ACC112 (cell line): ENCODE measurements at regions not wholly inside any gene's neighbourhood (a gene's known extent, or its start where the extent isn't known, plus 50 kb on each side); places are given as distances from the start of the nearest gene placed in this dataset.

Experiments used
- H2AFZ ChIP-seq: fragments of 200-600 bp; sonication (generic); one replicate; pipeline ENCODE4 v1.6.0; 2017; ENCODE audit warnings: antibody characterized with exemption, low read length; ENCODE audit not compliant: unreplicated experiment
- H3K27ac ChIP-seq: fragments of 200-600 bp; sonication (generic); 2 replicates; pipeline ENCODE4 v1.5.1; 2014; ENCODE audit warnings: low read depth, mild to moderate bottlenecking, antibody characterized with exemption, low read length, moderate library complexity
- H3K27me3 ChIP-seq: fragments of 200-600 bp; sonication (generic); 2 replicates; pipeline ENCODE4 v1.6.1; 2014; ENCODE audit warnings: mild to moderate bottlenecking, antibody characterized with exemption, low read length, moderate library complexity, mixed read lengths; ENCODE audit not compliant: insufficient read depth
- H3K36me3 ChIP-seq: fragments of 200-600 bp; sonication (generic); 2 replicates; pipeline ENCODE4 v1.6.1; 2016; ENCODE audit warnings: mild to moderate bottlenecking, antibody characterized with exemption, low read length, moderate library complexity, mixed read lengths; ENCODE audit not compliant: insufficient read depth
- H3K4me1 ChIP-seq: fragments of 200-600 bp; sonication (generic); one replicate; pipeline ENCODE4 v1.6.1; 2016; ENCODE audit warnings: low read length, mixed read lengths; ENCODE audit not compliant: insufficient read depth, unreplicated experiment, control insufficient read depth
- H3K4me3 ChIP-seq: fragments of 200-600 bp; sonication (generic); 2 replicates; pipeline ENCODE4 v1.5.1; 2014; ENCODE audit warnings: mild to moderate bottlenecking, low read depth, low read length
- H3K79me2 ChIP-seq: fragments of 200-600 bp; sonication (generic); one replicate; pipeline ENCODE4 v1.6.0; 2016; ENCODE audit warnings: low read length; ENCODE audit not compliant: control insufficient read depth, unreplicated experiment, insufficient read depth

DNA sequence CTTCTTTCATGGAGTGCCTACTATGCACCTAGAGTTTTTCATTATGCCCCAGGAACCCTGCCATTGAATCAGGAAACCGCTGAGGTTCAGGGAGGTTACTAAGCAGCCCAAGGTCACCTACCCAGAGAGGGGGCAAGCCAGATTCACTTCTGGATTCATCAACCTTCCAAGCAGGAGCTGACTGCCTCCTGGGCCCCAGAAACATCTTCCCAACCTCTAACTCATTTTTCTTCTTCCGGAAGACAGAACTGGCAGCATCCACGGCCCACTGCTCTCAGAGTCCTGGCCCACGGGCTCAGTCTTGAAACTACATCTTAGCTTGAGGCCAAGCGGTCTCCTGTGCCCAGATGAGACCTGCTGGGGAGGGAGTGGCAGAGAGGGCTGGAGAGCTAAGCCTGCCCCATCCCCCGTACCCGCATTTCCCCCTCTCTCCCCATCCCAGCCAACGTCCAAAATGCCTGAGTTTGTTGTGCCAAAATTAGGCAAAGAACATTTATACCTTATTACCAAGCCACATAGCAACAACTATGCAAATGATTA is 281.0 kb downstream of the CDC5L start:
- Histone ChIP-seq H3K79me2 (no peaks in the 10 kb centered on the region), H3K27ac (no peak overlapping the region), H3K4me3 (no peak overlapping the region), H3K36me3 (no peaks in the 10 kb centered on the region), H2AFZ (no peak overlapping the region), H3K4me1 (peaks cover 12% of the 10 kb centered on the region), H3K27me3 (peaks cover 1% of the 10 kb centered on the region; the same call in 1 of the 2 replicates)

DNA sequence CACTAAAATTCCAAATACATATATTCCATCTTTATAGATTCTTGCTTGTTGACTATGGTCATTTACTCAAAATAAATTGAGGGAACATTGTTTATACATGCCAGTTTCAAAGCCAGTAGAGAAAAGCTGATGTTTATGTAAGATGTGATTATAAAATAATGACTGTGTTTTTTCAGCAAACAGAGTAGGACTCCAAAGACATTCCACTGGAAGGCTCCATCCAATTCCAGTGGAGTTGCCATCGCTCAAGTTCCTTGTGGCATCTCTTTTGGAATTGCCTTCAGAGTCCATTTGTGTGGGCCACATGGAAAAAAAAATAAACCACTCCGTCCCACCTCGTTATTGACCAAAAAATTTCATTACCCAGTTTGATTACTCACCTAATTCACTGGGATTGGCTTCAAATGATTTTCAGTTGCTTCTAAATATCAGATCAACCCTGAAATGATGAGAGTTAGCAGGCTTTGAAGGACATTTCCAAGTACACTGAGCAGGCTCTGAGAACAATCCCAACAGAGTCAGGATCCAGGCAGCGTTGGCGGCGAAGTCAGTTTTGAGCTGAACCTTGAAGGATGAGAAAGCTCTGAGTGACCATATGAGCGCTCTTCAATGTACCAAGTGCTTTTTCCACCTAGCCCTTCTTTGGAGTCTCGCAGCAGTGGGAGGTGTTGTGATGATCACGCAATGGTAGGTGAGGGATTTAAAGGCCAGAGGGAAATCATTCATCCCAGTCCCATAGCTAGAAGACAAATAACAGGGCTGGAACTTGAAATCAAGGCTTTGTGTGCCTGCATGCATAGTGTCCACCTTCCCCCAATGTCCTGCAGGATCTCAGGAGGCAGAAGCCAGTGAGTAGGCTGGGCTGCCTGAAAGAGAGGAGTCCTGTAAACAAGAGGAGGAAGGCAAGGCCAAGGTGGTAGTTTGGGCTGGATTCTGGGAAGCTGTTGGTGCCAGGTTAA is 281.7 kb downstream of the CDC5L start:
- H3K79me2 ChIP-seq, result no peaks in the 10 kb centered on the region
- H3K36me3 ChIP-seq, result no peaks in the 10 kb centered on the region
- H3K4me1 ChIP-seq, result peaks cover 12% of the 10 kb centered on the region
- H3K27ac ChIP-seq, result no peak overlapping the region
- no peak overlapping the region for H2AFZ ChIP-seq
- no peak overlapping the region for H3K4me3 ChIP-seq
- H3K27me3 ChIP-seq, result peaks cover 7% of the 10 kb centered on the region; the same call in 1 of the 2 replicates

DNA sequence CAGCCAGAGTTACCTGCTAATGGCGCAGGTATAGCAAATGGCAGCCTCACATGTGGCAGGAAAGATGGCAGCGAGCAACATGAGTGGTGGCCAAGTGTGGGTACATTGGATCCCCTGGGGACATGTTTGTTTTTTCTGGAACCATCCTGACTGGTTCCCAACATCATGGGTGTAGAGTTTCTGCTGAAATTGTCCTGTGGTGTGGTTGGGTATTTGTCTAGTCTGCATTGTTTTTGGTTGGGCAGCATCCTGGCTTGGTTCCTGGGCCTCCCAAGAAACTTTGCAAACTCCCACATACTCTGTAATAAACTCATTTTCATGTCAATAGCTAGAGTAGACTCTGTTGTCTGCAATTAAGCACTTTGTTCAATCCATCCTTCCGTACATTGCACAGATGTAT is 282.6 kb downstream of the CDC5L start:
- Histone ChIP-seq H2AFZ (no peak overlapping the region), H3K27me3 (peaks cover 7% of the 10 kb centered on the region; the same call in 1 of the 2 replicates), H3K27ac (no peak overlapping the region), H3K36me3 (no peaks in the 10 kb centered on the region), H3K4me1 (peaks cover 12% of the 10 kb centered on the region), H3K4me3 (no peak overlapping the region), H3K79me2 (no peaks in the 10 kb centered on the region)

DNA sequence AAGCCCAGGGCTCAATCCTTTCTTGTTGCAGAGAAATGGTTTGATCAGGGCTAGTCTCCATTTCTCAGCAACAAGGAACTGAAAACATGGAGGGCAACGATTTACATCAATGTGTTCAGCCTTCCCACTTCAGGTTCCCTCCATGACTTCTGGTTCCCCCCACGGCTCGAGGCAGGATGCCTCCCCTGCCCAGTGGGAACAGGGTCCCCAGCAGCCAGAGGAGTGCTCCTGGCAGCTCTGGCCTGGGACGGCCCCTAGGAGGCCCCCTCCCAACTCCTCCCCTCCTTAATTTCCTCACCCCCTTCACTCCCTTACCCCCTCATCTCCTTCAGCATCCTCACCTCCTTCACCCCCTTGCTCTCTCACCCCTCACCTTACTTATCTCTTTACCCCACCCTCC is 283.8 kb downstream of the CDC5L start:
- H3K79me2 ChIP-seq, result no peaks in the 10 kb centered on the region
- no peak overlapping the region for H3K27ac ChIP-seq
- H3K4me1 ChIP-seq, result peaks cover 12% of the 10 kb centered on the region
- no peak overlapping the region for H3K4me3 ChIP-seq
- peaks cover 7% of the 10 kb centered on the region; the same call in 1 of the 2 replicates for H3K27me3 ChIP-seq
- H2AFZ ChIP-seq, result no peak overlapping the region
- no peaks in the 10 kb centered on the region for H3K36me3 ChIP-seq

DNA sequence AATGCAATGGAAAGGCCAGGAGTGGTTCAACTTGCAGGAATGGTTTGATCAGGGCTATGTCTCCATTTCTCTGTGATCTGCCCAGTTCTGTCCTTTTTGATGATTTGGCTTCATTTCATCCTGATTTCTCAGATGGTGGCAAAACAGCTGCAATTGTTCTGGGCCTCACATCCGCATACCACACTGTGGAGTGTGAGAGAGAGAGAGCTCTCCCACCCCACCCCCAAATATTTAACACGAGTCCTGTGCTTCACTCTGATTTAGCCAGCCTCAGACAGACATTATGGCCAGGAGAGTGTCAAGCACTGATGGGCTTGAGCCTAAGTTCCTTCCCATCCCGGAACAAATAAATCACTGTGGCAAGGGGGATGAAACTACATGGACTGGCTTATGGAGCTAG is 284.6 kb downstream of the CDC5L start:
- H3K27ac ChIP-seq, result no peak overlapping the region
- peaks cover 6% of the 10 kb centered on the region for H3K4me1 ChIP-seq

DNA sequence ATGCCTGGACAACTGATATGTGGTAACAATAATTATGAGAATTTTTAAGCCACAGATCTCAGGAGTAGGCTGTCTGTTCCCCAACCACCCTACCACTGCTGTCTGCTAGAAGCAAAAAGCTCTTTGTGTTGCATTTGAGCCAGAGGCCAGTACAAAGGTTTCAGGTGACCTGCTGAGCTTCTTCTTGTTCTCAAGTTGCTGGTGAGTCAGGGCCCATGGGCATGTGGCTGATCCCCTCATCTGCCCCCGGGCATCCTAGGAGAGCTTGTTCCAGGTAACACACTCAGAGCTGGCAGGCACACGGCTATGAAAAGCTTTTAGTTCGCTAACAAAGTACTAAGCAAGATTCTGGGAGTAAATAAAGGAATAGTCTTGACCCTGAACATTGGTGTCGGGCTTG is 285.3 kb downstream of the CDC5L start:
- peaks cover 7% of the 10 kb centered on the region; the same call in 1 of the 2 replicates for H3K27me3 ChIP-seq
- H2AFZ ChIP-seq, result no peak overlapping the region
- no peaks in the 10 kb centered on the region for H3K4me1 ChIP-seq
- H3K27ac ChIP-seq, result no peak overlapping the region
- H3K4me3 ChIP-seq, result no peak overlapping the region
- H3K79me2 ChIP-seq, result no peaks in the 10 kb centered on the region
- no peaks in the 10 kb centered on the region for H3K36me3 ChIP-seq

More for the DNA sequence above, 284.6 kb downstream of the CDC5L start:
- Histone ChIP-seq H3K36me3 (no peaks in the 10 kb centered on the region), H3K79me2 (no peaks in the 10 kb centered on the region), H3K27me3 (peaks cover 7% of the 10 kb centered on the region; the same call in 1 of the 2 replicates), H3K4me3 (no peak overlapping the region), H2AFZ (no peak overlapping the region)

DNA sequence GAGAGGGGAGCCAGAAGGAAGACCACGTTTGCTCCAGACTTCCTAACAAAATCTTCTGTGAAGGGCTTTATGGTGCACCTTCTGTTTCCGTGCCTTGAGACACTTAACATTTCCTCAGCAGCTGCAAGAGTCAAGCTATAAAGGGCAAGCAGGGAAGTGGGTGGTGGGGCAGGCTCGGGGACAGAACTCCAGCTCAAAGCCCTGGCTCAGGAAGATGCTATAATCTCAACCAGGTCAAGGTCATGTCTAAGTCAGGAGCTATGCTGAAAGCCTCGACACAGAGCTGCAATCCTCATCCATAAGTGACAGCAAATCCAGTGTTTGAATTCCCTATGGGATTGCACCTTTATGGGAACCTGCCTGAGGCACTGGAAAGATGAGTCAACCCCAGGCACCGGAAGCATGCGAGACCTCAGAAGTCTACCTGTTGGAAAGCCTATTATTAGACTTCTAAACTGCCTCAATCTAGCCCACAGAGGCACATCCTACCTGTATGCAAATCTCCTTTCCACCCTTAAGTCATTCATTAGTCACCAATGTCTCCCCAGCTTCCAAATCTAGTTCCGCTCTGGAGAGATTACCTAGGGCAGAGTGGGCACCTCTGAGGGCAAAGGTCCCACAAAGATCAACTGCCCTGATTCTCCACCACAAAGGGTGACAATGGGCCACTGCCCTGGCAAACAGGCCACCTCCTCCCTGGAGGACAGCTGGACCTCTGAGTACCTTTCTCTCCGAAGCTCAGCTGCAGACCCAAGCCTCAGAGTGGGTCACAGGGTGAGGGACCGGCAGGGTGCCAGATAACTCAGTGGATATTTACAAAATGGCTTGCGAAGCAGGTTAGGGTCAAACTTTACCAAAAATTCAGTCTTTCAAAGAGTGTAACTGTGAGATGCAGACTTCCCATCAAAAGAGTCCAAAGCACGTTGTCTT is 287.0 kb downstream of the CDC5L start:
- Histone ChIP-seq H3K79me2 (no peaks in the 10 kb centered on the region), H2AFZ (no peak overlapping the region), H3K4me1 (no peaks in the 10 kb centered on the region), H3K36me3 (no peaks in the 10 kb centered on the region), H3K4me3 (no peak overlapping the region), H3K27ac (no peak overlapping the region), H3K27me3 (peaks cover 7% of the 10 kb centered on the region; the same call in 1 of the 2 replicates)

DNA sequence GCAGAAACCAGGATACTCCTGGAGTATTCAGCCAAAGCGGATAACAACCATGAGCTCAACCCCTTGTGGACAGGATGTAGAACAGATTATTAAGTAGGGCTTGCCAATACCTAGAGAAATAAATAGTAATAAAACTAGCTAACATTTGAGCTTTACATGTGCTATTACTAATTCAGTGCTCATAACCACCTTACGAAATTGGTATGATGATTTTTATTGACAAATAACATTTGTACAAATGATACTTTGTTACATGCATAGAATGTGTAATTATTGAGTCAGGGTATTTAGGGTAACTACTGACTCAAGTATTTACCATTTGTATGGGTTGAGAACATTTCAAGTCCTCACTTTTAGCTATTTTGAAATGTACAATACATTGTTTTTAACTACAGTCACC is 287.9 kb downstream of the CDC5L start:
- Histone ChIP-seq H3K27me3 (peaks cover 7% of the 10 kb centered on the region; the same call in 1 of the 2 replicates), H3K79me2 (no peaks in the 10 kb centered on the region), H3K4me3 (no peak overlapping the region), H3K27ac (no peak overlapping the region), H3K4me1 (no peaks in the 10 kb centered on the region), H2AFZ (no peak overlapping the region), H3K36me3 (no peaks in the 10 kb centered on the region)

DNA sequence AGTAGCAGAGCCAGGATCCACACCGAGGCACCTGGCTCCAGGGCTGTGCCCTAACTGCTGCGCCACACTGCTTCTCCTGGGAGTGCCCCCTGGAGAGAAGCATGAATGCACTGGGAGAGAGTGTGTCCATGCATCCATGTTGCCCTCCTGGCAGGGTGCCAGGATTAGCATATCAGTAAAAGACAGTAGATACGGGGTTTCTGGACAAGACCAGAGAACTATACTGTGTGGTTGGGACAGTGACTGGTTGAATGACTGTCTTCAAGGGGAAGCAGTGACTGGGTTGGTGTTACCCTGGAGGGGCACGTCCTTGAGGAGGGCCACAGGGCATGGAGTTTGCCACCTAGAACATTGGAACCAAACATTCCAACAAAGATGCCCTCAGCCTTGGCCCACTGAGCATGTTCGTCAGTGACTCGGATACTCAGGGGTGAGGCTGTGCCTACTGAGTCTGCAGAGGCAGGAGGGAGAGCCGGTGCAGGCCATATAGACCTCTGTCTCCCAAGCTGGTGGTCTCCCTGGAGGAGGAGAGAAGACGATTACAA is 288.8 kb downstream of the CDC5L start:
- H3K27ac ChIP-seq, result no peak overlapping the region
- no peaks in the 10 kb centered on the region for H3K4me1 ChIP-seq
- peaks cover 7% of the 10 kb centered on the region; the same call in 1 of the 2 replicates for H3K27me3 ChIP-seq
- H3K36me3 ChIP-seq, result no peaks in the 10 kb centered on the region
- no peak overlapping the region for H2AFZ ChIP-seq
- no peak overlapping the region for H3K4me3 ChIP-seq
- H3K79me2 ChIP-seq, result no peaks in the 10 kb centered on the region

DNA sequence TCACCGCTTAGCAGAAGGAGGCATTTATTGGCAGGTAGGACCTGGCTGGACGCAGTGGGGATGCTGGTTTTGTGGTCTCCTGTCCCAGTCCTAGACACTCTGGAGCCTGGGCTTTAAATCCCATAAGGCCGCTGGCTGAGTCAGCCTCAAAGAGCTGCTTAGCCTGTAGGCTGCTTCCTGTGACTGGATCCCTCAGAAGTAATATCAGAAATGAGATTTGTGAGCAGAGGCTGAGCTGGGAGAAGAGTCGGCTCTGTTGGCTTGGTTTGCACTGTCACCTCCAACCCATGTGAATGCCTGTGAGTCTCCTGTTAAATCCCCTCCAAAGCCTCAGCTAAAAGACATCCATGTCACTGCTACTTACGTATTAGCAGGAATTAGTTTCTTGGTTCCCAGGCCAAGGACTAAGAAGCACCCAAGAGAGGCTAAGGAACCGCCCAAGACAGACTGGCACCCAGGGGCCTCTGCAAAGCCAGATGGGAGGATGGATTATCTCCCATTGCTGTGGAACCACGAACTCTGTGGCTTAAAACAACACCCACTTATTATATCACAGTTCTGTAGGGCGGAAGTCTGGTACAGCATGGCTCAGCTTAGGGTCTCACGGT is 289.4 kb downstream of the CDC5L start:
- no peak overlapping the region for H2AFZ ChIP-seq
- peaks cover 5% of the 10 kb centered on the region for H3K4me1 ChIP-seq
- H3K4me3 ChIP-seq, result no peak overlapping the region
- H3K79me2 ChIP-seq, result no peaks in the 10 kb centered on the region
- H3K36me3 ChIP-seq, result no peaks in the 10 kb centered on the region
- H3K27me3 ChIP-seq, result peaks cover 7% of the 10 kb centered on the region; the same call in 1 of the 2 replicates
- no peak overlapping the region for H3K27ac ChIP-seq
